ENCODE measurements at regions not wholly inside any gene's neighbourhood (a gene's known extent, or its start where the extent isn't known, plus 50 kb on each side); places are given as distances from the start of the nearest gene placed in this dataset.

- no peak for TF ChIP-seq CTCF (IDR thresholded peaks at IDR 0.05)
- no peak for ATAC-seq (ENCODE audit: low FRiP score)
- DNase-seq (ENCODE audit: low spot score) = no peak
These were observed 207.0 kb upstream of the COL3A1 start for GRCh38 chr2:188767176-188767575.

GRCh38 chr2:188770296-188770695 is 203.9 kb upstream of the COL3A1 start:
- no peak for ATAC-seq (ENCODE audit: low FRiP score)
- no peak for TF ChIP-seq CTCF (IDR thresholded peaks at IDR 0.05)
- no peak for DNase-seq (ENCODE audit: low spot score)

- ATAC-seq (ENCODE audit: low FRiP score) (peak; percentile 62), DNase-seq (ENCODE audit: low spot score) (no peak)
- TF ChIP-seq CTCF (IDR thresholded peaks at IDR 0.05) = no peak
These were observed 201.1 kb upstream of the COL3A1 start for GRCh38 chr2:188773075-188773474.

GRCh38 chr2:188776634-188777033 is 197.5 kb upstream of the COL3A1 start:
- no peak for DNase-seq (ENCODE audit: low spot score)
- no peak for TF ChIP-seq CTCF (IDR thresholded peaks at IDR 0.05)
- no peak for ATAC-seq (ENCODE audit: low FRiP score)

- TF ChIP-seq CTCF (IDR thresholded peaks at IDR 0.05) = no peak
- ATAC-seq (ENCODE audit: low FRiP score) (no peak), DNase-seq (ENCODE audit: low spot score) (no peak)
These were observed 189.9 kb upstream of the COL3A1 start for GRCh38 chr2:188784269-188784762.

GRCh38 chr2:188785061-188785460 is 189.1 kb upstream of the COL3A1 start:
- DNase-seq (ENCODE audit: low spot score) (no peak), ATAC-seq (ENCODE audit: low FRiP score) (no peak)
- TF ChIP-seq CTCF (IDR thresholded peaks at IDR 0.05) = no peak

GRCh38 chr2:188785490-188785889 is 188.7 kb upstream of the COL3A1 start:
- ATAC-seq (ENCODE audit: low FRiP score) (no peak), DNase-seq (ENCODE audit: low spot score) (no peak)
- no peak for TF ChIP-seq CTCF (IDR thresholded peaks at IDR 0.05)
